ENCODE measurements at regions not wholly inside any gene's neighbourhood (a gene's known extent, or its start where the extent isn't known, plus 50 kb on each side); places are given as distances from the start of the nearest gene placed in this dataset.

DNA sequence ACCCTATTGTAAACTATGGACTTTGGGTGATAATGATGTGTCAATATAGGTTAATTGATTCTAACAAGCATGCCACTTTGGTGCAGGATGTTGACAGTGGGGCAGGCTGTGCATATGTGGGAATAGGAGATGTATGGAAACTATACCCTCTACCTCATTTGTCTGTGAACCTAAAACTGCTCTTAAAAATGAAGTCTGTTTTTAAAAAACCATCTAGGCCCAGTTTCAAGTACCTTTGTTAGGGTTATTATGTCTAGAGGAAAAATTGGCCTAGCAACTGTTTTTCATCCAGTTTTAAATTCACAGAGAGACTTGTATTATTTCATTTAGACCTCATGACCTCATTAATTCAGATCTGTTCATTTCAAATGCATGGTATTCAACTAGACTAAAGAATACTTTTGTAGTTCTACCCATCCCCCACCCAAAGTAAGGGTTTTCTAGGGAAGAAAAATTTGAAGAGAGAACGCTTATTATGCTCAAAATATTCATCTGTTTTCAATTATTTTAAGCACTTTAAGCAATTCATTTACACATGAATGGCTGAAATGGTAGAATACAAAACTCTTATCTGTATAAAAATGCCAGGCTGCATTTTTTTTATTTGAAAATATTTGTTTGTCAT lies 1781.9 kb upstream of the MIR17HG start:
- no peaks in the 10 kb centered on the region for H3K36me3 ChIP-seq
- no peak overlapping the region for H3K4me3 ChIP-seq
- ATAC-seq (ENCODE audit: insufficient number of reproducible peaks, low FRiP score, low read depth) (no peak), DNase-seq (ENCODE audit: low spot score) (no peak)
- H3K4me1 ChIP-seq (ENCODE audit: control insufficient read depth in 1 of 2, low read depth in 2 of 2): no peaks in the 10 kb centered on the region
- no peak overlapping the region for H3K27ac ChIP-seq
- H3K27me3 ChIP-seq (replicated peaks; ENCODE audit: insufficient read depth): no peaks in the 10 kb centered on the region
- TF ChIP-seq, protein P1, sequence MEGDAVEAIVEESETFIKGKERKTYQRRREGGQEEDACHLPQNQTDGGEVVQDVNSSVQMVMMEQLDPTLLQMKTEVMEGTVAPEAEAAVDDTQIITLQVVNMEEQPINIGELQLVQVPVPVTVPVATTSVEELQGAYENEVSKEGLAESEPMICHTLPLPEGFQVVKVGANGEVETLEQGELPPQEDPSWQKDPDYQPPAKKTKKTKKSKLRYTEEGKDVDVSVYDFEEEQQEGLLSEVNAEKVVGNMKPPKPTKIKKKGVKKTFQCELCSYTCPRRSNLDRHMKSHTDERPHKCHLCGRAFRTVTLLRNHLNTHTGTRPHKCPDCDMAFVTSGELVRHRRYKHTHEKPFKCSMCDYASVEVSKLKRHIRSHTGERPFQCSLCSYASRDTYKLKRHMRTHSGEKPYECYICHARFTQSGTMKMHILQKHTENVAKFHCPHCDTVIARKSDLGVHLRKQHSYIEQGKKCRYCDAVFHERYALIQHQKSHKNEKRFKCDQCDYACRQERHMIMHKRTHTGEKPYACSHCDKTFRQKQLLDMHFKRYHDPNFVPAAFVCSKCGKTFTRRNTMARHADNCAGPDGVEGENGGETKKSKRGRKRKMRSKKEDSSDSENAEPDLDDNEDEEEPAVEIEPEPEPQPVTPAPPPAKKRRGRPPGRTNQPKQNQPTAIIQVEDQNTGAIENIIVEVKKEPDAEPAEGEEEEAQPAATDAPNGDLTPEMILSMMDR (IDR thresholded peaks at IDR 0.05): no peak
- H3K9me3 ChIP-seq: no peaks in the 10 kb centered on the region

GRCh38 chr13:89567025-89567424 lies 1780.5 kb upstream of the MIR17HG start:
- DNase-seq (ENCODE audit: low spot score): no peak

DNA sequence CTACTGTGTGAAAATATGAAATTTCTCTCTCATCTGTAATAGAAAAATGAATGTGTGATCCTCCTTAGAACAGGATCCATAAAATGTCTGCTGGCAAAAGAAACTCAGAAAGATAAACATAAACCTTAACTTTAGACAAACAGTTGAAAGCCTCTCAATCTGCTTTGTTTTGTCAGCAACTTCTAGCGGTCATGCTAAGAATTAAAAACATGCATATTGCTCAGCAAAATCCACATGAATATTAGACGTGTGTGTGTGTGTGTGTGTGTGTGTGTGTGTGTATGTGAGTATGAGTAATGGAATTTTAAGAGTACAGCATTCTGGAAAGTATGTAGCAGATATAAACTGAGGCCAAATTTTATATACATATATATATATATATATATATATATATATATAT lies 1779.2 kb upstream of the MIR17HG start:
- DNase-seq (ENCODE audit: low spot score) (no peak), ATAC-seq (ENCODE audit: insufficient number of reproducible peaks, low FRiP score, low read depth) (no peak)
- H3K4me1 ChIP-seq (ENCODE audit: control insufficient read depth in 1 of 2, low read depth in 2 of 2): no peaks in the 10 kb centered on the region
- TF ChIP-seq, protein P1 (IDR thresholded peaks at IDR 0.05): no peak
- H3K27ac ChIP-seq: no peak overlapping the region
- no peaks in the 10 kb centered on the region for H3K36me3 ChIP-seq
- H3K4me3 ChIP-seq: no peak overlapping the region
- H3K9me3 ChIP-seq: no peaks in the 10 kb centered on the region
- no peaks in the 10 kb centered on the region for H3K27me3 ChIP-seq (replicated peaks; ENCODE audit: insufficient read depth)

More at GRCh38 chr13:89567025-89567424, 1780.5 kb upstream of the MIR17HG start:
- Histone ChIP-seq H3K4me1 (ENCODE audit: control insufficient read depth in 1 of 2, low read depth in 2 of 2) (no peaks in the 10 kb centered on the region), H3K27ac (no peak overlapping the region), H3K4me3 (no peak overlapping the region), H3K27me3 (replicated peaks; ENCODE audit: insufficient read depth) (no peaks in the 10 kb centered on the region), H3K36me3 (no peaks in the 10 kb centered on the region), H3K9me3 (no peaks in the 10 kb centered on the region)
- no peak for ATAC-seq (ENCODE audit: insufficient number of reproducible peaks, low FRiP score, low read depth)
- TF ChIP-seq, protein P1 (IDR thresholded peaks at IDR 0.05): no peak

DNA sequence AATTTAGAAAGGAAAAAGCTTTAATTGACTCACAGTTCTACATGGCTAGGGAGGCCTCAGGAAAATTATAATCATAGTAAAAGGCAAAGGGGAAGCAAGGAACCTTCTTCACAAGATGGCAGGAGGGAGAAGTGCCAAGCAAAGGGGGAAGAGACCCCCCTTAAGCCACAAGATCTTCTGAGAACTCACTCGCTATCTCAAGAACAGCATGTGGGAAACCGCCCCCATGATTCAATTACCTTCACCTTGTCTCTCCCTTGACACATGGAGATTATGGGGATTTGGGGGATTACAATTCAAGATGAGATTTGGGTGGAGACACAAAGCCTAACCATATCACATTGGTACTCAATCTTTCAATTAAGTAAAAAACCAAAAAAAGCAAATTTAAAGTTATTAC lies 1778.7 kb upstream of the MIR17HG start:
- Histone ChIP-seq H3K36me3 (no peaks in the 10 kb centered on the region), H3K27ac (no peak overlapping the region), H3K27me3 (replicated peaks; ENCODE audit: insufficient read depth) (no peaks in the 10 kb centered on the region), H3K4me3 (no peak overlapping the region), H3K4me1 (ENCODE audit: control insufficient read depth in 1 of 2, low read depth in 2 of 2) (no peaks in the 10 kb centered on the region), H3K9me3 (no peaks in the 10 kb centered on the region)
- DNase-seq (ENCODE audit: low spot score) (no peak), ATAC-seq (ENCODE audit: insufficient number of reproducible peaks, low FRiP score, low read depth) (no peak)
- TF ChIP-seq, protein P1 (IDR thresholded peaks at IDR 0.05): no peak

DNA sequence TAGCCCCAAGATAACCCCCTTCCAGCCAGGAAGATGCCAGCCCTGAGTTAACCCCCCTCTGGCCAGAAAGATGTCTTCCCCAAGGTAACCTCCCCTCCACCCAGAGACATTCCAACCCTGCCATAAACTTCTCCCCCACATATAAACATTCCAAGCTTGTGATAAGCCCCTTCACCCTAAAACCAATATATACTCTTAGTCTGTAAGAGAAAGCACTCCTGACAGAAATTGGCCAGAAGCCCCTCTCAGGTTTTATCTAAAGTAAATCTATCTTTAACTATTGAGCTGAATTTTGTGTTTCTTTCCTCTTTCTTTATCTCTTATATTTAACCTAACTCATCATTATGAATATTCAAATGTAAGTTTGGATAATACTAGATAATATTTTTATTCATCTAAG lies 1775.8 kb upstream of the MIR17HG start:
- no peaks in the 10 kb centered on the region for H3K9me3 ChIP-seq
- no peaks in the 10 kb centered on the region for H3K27me3 ChIP-seq (replicated peaks; ENCODE audit: insufficient read depth)
- H3K36me3 ChIP-seq: no peaks in the 10 kb centered on the region
- no peaks in the 10 kb centered on the region for H3K4me1 ChIP-seq (ENCODE audit: control insufficient read depth in 1 of 2, low read depth in 2 of 2)
- no peak overlapping the region for H3K4me3 ChIP-seq
- TF ChIP-seq, protein P1 (IDR thresholded peaks at IDR 0.05): no peak
- DNase-seq (ENCODE audit: low spot score) (no peak), ATAC-seq (ENCODE audit: insufficient number of reproducible peaks, low FRiP score, low read depth) (no peak)
- H3K27ac ChIP-seq: no peak overlapping the region

Measured in thoracic aorta (tissue), 2 donors.